ENCODE measurements at regions not wholly inside any gene's neighbourhood (a gene's known extent, or its start where the extent isn't known, plus 50 kb on each side); places are given as distances from the start of the nearest gene placed in this dataset.

- TF ChIP-seq CTCF (IDR thresholded peaks at IDR 0.05) = no peak
- no peak for DNase-seq (ENCODE audit: low spot score)
- no peak for ATAC-seq (ENCODE audit: low FRiP score)
Measured at GRCh38 chr18:25764777-25765176, 325.6 kb downstream of the SS18 start.

DNA sequence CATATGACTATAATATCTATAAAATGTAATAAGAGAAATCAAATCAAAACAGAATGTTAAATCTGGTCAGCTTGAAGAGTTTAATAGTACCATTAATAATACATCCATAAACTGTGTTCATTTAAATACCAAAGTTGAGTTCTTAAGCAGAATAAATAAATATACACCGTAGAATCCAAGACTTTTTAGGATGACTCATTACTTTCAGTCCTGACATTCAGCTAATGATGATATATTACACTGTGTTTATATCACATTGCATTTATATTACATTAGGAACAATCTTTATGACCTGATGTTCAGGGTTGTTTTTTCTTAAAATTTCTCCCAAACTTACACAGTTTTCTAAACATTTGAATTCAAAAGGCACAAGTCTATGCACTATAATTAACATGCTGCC, 331.3 kb downstream of the SS18 start:
- TF ChIP-seq CTCF (IDR thresholded peaks at IDR 0.05) = no peak
- DNase-seq (ENCODE audit: low spot score) (no peak), ATAC-seq (ENCODE audit: low FRiP score) (no peak)

DNA sequence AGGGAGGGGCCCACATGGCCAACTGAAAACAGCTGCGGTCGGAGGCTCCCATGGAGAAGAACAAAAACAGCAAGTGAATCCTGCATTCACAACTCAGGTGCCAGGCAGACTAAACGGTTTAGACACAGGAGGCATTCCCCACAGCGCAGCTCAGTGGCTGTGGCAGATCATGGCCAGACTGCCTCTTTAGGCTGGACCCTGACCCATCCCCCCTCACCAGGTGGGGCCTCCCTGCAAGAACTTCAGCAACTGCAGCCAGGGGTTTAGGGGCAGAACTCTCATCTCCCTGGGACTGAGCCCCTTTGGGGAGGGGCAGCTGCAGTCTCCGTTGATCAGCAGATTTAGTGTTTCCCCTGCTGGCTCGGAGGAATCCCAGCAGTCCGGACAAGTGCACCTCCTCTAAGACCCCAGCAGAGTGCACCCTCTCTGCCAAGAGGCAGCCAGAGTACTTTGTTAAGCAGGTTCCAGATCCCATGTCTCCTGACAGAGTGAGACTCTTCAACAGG, 346.7 kb downstream of the SS18 start:
- no peak for TF ChIP-seq CTCF (IDR thresholded peaks at IDR 0.05)
- DNase-seq (ENCODE audit: low spot score) (no peak), ATAC-seq (ENCODE audit: low FRiP score) (no peak)

DNA sequence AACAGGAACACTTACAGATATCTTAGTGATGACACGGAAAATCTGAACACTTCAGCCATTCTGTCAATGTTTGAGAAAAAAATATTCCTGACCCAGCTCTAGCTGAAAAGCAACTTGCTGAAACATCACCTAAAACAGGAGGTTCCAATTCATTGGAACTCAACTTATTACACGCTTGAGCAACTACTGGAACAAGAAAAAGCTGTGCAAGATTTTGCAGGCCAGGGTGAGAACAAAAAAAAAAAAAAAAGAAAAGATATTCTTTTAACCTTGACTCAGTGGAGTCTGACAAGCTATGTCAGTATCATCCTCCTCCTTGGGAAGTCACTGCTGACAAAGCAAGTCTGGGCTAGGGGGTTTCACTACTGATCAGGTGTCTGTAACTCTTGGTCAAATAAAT, 351.0 kb downstream of the SS18 start:
- TF ChIP-seq CTCF (IDR thresholded peaks at IDR 0.05) = no peak
- DNase-seq (ENCODE audit: low spot score) = no peak
- ATAC-seq (ENCODE audit: low FRiP score) = no peak

DNA sequence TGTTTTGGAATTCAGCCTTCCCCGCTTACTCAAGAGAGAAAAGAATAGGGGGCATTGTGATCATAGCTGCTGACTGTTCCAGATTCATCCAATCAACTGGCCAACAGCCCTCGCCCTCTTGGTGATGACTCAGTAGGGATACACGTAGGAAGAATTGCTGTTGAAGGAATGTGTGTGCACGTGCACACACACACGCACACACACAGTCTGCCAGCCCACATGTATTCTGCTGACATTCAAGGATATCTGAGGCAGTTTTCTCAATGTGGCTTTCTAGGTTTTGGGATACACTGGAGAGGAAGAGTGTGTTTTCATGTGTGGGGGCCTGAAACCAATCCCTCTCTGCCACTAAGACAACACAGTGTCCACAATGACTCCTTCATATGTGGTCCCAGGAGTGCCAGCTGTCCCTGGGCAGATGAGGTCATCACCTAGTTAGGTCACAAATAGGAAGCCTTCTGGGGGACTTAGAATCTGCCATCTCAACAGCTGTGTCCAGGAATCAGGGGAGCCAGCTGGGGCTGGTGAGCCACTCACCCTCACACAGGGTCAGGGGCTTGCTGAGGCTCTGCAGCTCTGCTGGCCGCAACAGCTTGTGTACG, 352.6 kb downstream of the SS18 start:
- TF ChIP-seq CTCF (IDR thresholded peaks at IDR 0.05) = no peak
- DNase-seq (ENCODE audit: low spot score) = no peak
- no peak for ATAC-seq (ENCODE audit: low FRiP score)

- DNase-seq (ENCODE audit: low spot score) (no peak), ATAC-seq (ENCODE audit: low FRiP score) (no peak)
- TF ChIP-seq CTCF (IDR thresholded peaks at IDR 0.05) = no peak
Measured at GRCh38 chr18:25736516-25736915, 353.9 kb downstream of the SS18 start.

GRCh38 chr18:25735459-25735858, 355.0 kb downstream of the SS18 start:
- TF ChIP-seq CTCF (IDR thresholded peaks at IDR 0.05) = no peak
- DNase-seq (ENCODE audit: low spot score) = no peak
- no peak for ATAC-seq (ENCODE audit: low FRiP score)

Measured in omental fat pad (tissue), 3 donors.